Peyer's patch (tissue), 4 donors: ENCODE measurements at regions not wholly inside any gene's neighbourhood (a gene's known extent, or its start where the extent isn't known, plus 50 kb on each side); places are given as distances from the start of the nearest gene placed in this dataset.

Experiments used
- POLR2A ChIP-seq, 2 donors: fragments of 450-650 bp; IDR thresholded peaks; one replicate each; pipeline ENCODE4 v1.5.1; 2017; ENCODE audit warnings: antibody characterized with exemption in 2 of 2, mild to moderate bottlenecking in 2 of 2, moderate library complexity in 2 of 2
- TF ChIP-seq, protein P1 (sequence below), 6 experiments: fragments of 450-650 bp in 4 of 6; fragments of 200-600 bp in 2 of 6; sonication (generic) in 1 of 6; IDR thresholded peaks; one replicate each; pipeline ENCODE4 v1.5.1; 2017 to 2019; ENCODE audit warnings: antibody characterized with exemption in 6 of 6, mild to moderate bottlenecking in 3 of 6, moderate library complexity in 1 of 6

DNA sequence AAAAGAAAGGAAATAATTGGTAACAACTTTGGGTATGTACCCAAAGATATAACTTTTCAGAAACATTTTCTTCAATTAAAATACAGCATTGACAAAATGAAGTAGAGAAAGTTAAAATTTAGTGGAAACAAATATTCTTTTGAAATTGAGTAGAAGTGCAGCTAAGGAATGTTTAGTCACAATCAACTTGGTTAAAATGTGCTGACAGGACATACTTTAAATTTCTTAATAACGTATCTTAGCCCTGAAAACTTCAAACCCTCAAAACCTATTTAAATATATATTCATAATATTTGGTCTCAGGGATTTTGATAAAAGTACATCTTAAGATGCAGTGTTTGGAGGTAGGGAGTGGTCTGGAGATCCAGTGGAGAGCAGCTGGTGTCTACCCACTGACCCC lies 240.8 kb downstream of the DKK2 start:
- TF ChIP-seq, protein P1, sequence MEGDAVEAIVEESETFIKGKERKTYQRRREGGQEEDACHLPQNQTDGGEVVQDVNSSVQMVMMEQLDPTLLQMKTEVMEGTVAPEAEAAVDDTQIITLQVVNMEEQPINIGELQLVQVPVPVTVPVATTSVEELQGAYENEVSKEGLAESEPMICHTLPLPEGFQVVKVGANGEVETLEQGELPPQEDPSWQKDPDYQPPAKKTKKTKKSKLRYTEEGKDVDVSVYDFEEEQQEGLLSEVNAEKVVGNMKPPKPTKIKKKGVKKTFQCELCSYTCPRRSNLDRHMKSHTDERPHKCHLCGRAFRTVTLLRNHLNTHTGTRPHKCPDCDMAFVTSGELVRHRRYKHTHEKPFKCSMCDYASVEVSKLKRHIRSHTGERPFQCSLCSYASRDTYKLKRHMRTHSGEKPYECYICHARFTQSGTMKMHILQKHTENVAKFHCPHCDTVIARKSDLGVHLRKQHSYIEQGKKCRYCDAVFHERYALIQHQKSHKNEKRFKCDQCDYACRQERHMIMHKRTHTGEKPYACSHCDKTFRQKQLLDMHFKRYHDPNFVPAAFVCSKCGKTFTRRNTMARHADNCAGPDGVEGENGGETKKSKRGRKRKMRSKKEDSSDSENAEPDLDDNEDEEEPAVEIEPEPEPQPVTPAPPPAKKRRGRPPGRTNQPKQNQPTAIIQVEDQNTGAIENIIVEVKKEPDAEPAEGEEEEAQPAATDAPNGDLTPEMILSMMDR (IDR thresholded peaks at IDR 0.05) = no peak
- TF ChIP-seq POLR2A (IDR thresholded peaks at IDR 0.05) = no peak
